ENCODE measurements at regions not wholly inside any gene's neighbourhood (a gene's known extent, or its start where the extent isn't known, plus 50 kb on each side); places are given as distances from the start of the nearest gene placed in this dataset.

DNA sequence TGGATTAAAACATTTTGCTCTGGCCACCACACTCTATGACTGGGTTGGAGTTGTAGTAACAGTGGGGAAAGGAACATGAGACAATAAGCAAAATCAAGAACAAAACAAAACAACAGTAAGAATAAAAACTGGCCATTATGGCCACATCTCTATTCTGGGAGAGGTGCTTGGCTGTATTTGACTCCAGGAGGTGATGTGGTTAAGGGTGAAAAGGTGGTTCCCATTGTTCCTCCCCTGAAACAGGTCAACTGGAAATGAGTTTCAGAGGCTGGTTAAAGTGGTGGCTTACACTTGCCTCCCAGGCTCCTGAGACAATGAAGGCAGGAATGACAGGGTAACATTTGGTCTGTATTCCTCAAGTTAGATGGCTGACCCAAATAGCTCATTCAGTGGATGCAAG is 67.3 kb upstream of the FANCL start:
- Histone ChIP-seq H3K4me2 (ENCODE audit: insufficient read depth, low read length) (no peak overlapping the region), H3K79me2 (ENCODE audit: insufficient read depth, low read length) (no peaks in the 10 kb centered on the region), H3K27me3 (ENCODE audit: insufficient read depth, low read length) (no peaks in the 10 kb centered on the region), H2AFZ (ENCODE audit: low read length) (no peak overlapping the region), H3K9me3 (ENCODE audit: low read depth, low read length) (no peaks in the 10 kb centered on the region), H3K36me3 (ENCODE audit: insufficient read depth, low read length) (no peaks in the 10 kb centered on the region), H3K4me1 (ENCODE audit: insufficient read depth, low read length) (no peaks in the 10 kb centered on the region), H3K4me3 (ENCODE audit: insufficient read depth, low read length) (no peak overlapping the region), H3K27ac (ENCODE audit: low read depth, low read length) (no peak overlapping the region), H4K20me1 (ENCODE audit: insufficient read depth, low read length) (no peaks in the 10 kb centered on the region)
- no peak for TF ChIP-seq CTCF (IDR thresholded peaks at IDR 0.05; ENCODE audit: extremely low read depth, low read depth, low read length)
- DNase-seq (ENCODE audit: insufficient read length, low spot score, missing footprints), result no peak

DNA sequence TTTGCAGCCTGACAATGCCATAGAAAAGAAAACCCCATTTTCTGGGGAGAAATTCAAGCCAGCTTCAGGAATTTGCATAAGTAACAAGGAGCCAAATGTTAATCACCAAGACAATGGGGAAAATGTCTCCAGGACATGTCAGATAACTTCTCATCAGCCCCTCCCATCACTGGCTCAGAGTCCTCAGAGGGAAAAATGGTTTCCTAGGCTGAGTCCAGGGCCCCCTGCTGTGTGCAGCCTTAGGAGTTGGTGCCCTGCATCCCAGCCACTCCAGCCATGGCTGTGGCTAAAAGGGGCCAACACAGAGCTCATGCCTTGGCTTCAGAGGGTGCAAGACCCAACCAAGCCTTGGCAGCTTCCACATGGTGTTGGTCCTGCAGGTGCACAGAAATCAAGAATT is 63.7 kb upstream of the FANCL start:
- H3K4me3 ChIP-seq (ENCODE audit: insufficient read depth, low read length), result no peak overlapping the region
- no peaks in the 10 kb centered on the region for H3K79me2 ChIP-seq (ENCODE audit: insufficient read depth, low read length)
- H2AFZ ChIP-seq (ENCODE audit: low read length), result no peak overlapping the region
- no peaks in the 10 kb centered on the region for H3K36me3 ChIP-seq (ENCODE audit: insufficient read depth, low read length)
- no peaks in the 10 kb centered on the region for H3K4me1 ChIP-seq (ENCODE audit: insufficient read depth, low read length)
- DNase-seq (ENCODE audit: insufficient read length, low spot score, missing footprints), result no peak
- no peak for TF ChIP-seq CTCF (IDR thresholded peaks at IDR 0.05; ENCODE audit: extremely low read depth, low read depth, low read length)
- H3K9me3 ChIP-seq (ENCODE audit: low read depth, low read length), result no peaks in the 10 kb centered on the region
- no peaks in the 10 kb centered on the region for H3K27me3 ChIP-seq (ENCODE audit: insufficient read depth, low read length)
- H4K20me1 ChIP-seq (ENCODE audit: insufficient read depth, low read length), result no peaks in the 10 kb centered on the region
- no peak overlapping the region for H3K4me2 ChIP-seq (ENCODE audit: insufficient read depth, low read length)
- H3K27ac ChIP-seq (ENCODE audit: low read depth, low read length), result no peak overlapping the region

- Histone ChIP-seq H3K4me2 (ENCODE audit: insufficient read depth, low read length) (no peak overlapping the region), H4K20me1 (ENCODE audit: insufficient read depth, low read length) (no peaks in the 10 kb centered on the region), H3K27ac (ENCODE audit: low read depth, low read length) (no peak overlapping the region), H3K36me3 (ENCODE audit: insufficient read depth, low read length) (no peaks in the 10 kb centered on the region), H3K4me1 (ENCODE audit: insufficient read depth, low read length) (no peaks in the 10 kb centered on the region), H2AFZ (ENCODE audit: low read length) (no peak overlapping the region), H3K79me2 (ENCODE audit: insufficient read depth, low read length) (no peaks in the 10 kb centered on the region), H3K4me3 (ENCODE audit: insufficient read depth, low read length) (no peak overlapping the region), H3K27me3 (ENCODE audit: insufficient read depth, low read length) (no peaks in the 10 kb centered on the region), H3K9me3 (ENCODE audit: low read depth, low read length) (no peaks in the 10 kb centered on the region)
- TF ChIP-seq CTCF (IDR thresholded peaks at IDR 0.05; ENCODE audit: extremely low read depth, low read depth, low read length), result no peak
- DNase-seq (ENCODE audit: insufficient read length, low spot score, missing footprints), result no peak
Measured at GRCh38 chr2:58299123-58299522, 58.0 kb upstream of the FANCL start.

DNA sequence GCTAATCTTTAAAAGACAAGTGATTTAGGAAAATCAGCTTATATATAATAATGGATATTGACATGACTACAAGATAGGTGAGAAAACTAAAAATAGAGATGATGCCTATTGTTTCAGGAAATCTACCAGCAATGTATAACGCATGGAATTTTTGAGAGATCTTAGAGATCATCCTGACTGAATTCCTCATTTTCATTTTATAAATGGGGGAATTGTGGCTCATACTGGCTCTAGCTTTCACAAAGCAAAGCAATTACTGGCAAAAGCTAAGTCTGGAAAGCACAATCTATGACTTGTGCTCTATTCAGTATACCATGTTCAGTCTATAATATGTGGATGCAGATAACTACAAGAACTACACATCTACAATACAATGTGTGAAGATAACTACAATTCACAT is 51.9 kb upstream of the FANCL start:
- H2AFZ ChIP-seq (ENCODE audit: low read length), result no peak overlapping the region
- no peak overlapping the region for H3K27ac ChIP-seq (ENCODE audit: low read depth, low read length)
- no peak for DNase-seq (ENCODE audit: insufficient read length, low spot score, missing footprints)

More for the DNA sequence above, 51.9 kb upstream of the FANCL start:
- no peak for TF ChIP-seq CTCF (IDR thresholded peaks at IDR 0.05; ENCODE audit: extremely low read depth, low read depth, low read length)
- H3K36me3 ChIP-seq (ENCODE audit: insufficient read depth, low read length), result no peaks in the 10 kb centered on the region
- H3K27me3 ChIP-seq (ENCODE audit: insufficient read depth, low read length), result no peaks in the 10 kb centered on the region
- no peak overlapping the region for H3K4me2 ChIP-seq (ENCODE audit: insufficient read depth, low read length)
- H3K79me2 ChIP-seq (ENCODE audit: insufficient read depth, low read length), result no peaks in the 10 kb centered on the region
- H3K4me3 ChIP-seq (ENCODE audit: insufficient read depth, low read length), result no peak overlapping the region
- H3K4me1 ChIP-seq (ENCODE audit: insufficient read depth, low read length), result no peaks in the 10 kb centered on the region
- no peaks in the 10 kb centered on the region for H4K20me1 ChIP-seq (ENCODE audit: insufficient read depth, low read length)
- no peaks in the 10 kb centered on the region for H3K9me3 ChIP-seq (ENCODE audit: low read depth, low read length)

Measured in osteoblast (primary cell).